GM19238 (cell line): ENCODE measurements at regions not wholly inside any gene's neighbourhood (a gene's known extent, or its start where the extent isn't known, plus 50 kb on each side); places are given as distances from the start of the nearest gene placed in this dataset.
"Not testable (repeated sequence)": the region's sequence is repeated elsewhere in the genome, so short reads cannot be mapped to it uniquely, and the experiment has no call there.

ENCODE experiments used
- DNase-seq: peaks from one replicate; pipeline ENCODE4 v3.0.0; 2011; ENCODE audit warnings: low spot score; ENCODE audit not compliant: insufficient read length

DNA sequence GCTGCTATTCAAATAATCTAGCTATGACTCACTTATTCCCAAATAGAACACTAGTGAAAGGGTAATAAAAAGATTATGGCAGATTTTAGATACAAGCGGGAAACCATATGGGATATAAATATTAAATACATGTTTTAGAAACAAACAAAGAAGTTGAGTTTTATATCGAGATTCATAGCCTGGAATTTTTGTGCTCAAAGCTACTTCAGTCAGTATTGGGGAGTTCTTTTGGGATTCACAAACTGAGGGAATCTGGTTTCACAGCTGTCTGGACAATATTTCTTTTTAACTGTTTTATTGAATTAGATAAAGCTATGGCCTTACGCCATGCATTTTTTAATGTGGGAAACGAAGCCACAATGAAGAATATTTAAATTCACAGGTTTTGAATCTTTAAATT lies 257.1 kb upstream of the PCDH20 start:
- DNase-seq: no peak

DNA sequence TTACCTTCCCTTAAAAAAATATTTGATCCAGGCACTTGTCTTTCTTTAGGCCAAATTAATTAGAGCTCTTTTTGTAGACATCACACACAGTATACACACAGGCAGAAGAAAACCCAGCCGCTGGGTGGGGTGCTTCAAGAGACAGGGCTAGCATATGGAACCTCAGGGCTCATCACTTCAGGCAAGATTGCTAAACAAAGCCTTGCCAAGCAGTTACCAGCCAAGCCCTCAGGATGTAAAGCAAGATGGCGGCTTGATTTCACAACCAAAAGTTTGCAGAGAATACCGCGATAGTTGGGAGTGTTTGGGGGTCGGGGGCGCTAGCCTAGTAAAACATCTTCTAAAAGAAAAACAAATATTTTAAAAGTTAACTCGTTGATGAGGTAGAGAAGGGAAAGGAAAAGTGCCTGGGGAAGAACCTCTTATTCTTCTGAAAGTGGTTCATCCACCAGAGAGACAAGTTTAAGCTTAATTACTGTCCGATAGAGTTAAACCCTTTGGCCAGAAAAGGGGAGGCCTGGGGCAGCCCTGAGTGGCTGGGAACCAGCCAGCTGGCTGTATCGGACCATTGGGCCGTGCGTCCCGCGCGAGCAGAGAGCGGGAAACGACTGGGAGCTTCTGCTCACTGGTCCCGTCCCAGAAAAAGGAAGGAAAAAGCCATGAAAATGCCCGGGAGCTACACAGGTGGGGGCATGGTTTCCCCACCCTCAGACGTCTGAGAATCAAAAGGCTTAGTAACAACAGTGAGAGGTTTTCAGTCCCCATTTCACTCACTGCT lies 254.9 kb upstream of the PCDH20 start:
- no peak for DNase-seq

- DNase-seq: no peak
Observed at GRCh38 chr13:61664801-61665705, 249.4 kb upstream of the PCDH20 start.

GRCh38 chr13:61654481-61654880 lies 238.8 kb upstream of the PCDH20 start:
- no peak for DNase-seq

DNA sequence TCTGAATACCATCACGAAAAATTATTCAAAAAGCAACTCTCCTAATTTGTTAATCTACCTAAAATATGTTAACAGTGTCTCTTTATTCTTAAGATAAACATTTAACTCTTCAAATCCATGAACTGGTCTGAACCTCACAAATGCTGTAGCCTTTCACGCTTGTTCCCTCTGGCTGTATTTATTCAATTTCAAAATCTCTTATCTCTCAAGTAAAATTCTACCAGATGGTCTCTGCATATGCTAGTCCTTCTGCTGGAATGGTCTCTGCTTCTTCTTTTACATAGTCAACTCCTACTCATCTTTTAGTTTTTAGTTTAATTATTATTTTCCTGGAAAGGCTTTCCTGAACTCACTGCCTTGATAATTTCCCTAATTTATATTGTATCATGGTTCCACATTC lies 232.9 kb upstream of the PCDH20 start:
- no peak for DNase-seq

- DNase-seq: no peak
Observed at GRCh38 chr13:61612192-61612591, 196.5 kb upstream of the PCDH20 start.

DNA sequence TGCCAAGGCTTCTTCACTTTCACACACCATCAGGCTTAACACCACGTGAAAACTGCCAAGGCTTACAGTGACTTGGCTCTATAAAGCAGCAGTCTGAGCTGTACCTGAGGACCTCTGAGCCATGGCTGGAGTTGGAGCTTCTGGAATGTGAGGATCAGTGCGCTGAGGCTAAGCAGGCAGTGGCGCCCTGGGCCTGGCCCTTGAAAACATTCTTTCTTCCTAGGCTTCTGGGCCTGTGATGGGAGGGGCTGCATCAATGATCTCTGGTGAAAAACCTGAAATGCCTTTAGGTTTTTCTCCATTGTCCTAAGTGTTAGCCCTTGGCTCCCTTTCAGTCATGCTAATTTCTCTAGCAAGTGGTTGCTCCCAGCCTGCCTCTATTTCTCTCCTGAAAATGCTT lies 192.5 kb upstream of the PCDH20 start:
- DNase-seq: no peak

- no peak for DNase-seq
Observed at GRCh38 chr13:61600360-61601033, 184.8 kb upstream of the PCDH20 start.

GRCh38 chr13:61592489-61592888 lies 176.8 kb upstream of the PCDH20 start:
- DNase-seq: no peak

DNA sequence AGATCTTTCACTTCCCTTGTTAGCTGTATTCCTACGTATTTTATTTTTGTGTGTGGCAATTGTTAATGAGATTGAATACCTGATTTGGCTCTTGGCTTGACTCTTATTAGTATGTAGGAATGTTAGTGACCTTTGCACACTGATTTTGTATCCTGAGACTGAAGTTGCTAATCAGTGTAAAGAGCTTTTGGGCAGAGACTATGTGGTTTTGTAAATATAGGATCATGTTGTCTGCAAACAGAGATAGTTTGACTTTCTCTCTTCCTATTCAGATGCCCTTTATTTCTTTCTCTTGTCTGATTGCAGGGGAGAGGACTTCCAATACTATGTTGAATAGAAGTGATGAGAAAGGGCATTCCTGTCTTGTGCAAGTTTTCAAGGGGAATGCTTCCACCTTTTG lies 160.3 kb upstream of the PCDH20 start:
- DNase-seq: no peak

GRCh38 chr13:61563645-61564044 lies 148.0 kb upstream of the PCDH20 start:
- no peak for DNase-seq

DNA sequence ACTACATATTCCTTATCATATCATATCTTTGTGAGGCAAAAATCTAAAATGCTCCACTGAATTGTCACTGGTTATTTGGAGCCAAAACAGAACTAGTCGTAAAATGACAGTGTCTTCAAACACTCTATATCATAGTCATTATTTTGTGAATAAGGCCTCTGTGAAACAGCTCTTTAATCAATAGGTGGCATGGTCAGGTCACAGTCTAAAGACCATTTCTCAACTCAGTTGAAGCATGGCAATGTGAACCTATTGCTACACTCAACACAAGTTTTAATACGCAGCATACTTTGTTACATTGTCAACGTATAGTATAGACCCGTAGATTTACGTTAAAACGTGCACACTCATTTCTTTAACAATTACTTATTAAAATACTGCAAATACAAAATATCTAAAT lies 131.3 kb upstream of the PCDH20 start:
- DNase-seq: no peak

- no peak for DNase-seq
Observed at GRCh38 chr13:61546413-61546812, 130.8 kb upstream of the PCDH20 start.

- DNase-seq: no peak
Observed at GRCh38 chr13:61536433-61536832, 120.8 kb upstream of the PCDH20 start.

DNA sequence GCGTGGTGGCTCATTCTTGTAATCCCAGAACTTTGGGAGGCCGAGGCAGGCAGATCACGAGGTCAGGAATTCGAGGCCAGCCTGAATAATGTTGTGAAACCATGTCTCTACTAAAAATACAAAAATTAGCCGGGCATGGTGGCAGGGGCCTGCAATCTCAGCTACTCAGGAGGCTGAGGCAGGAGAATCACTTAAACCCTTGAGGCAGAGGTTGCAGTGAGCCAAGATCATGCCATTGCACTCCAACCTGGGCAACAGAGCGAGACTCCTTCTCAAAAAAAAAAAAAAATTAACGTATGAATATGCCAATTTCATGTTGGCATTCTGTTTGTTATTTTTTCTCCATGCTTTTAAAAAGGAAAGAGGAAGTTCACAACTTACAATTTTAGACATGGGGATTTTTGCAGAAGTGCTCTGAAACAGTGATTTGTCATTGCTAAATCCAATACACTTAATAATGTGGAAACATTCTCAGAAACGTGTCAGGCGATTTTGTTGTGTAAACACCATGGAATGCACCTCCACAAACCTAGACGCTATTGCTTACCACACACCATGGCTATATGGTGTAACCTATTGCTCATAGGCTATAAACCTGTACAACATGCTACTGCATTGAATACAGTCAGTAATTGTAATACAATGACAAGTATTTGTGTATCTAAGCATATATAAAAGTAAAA lies 115.9 kb upstream of the PCDH20 start:
- no peak for DNase-seq

DNA sequence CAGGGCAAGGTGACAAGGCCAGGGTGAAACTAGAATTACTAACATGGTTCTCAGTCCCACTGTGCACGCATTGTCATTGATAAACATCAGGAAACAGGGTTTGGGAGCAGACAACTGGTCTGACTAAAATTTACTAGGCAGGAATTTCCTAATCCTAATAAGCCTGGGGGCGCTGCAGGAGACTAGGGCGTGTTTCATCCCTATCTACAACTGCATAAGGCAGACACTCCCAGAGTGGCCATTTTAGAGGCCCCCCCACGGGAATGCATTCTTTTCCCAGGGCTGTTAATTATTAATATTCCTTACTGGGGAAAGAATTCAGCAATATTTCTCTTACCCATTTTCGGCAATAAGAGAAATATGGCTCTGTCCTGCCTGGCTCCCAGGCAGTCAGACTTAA lies 103.6 kb upstream of the PCDH20 start:
- DNase-seq: not testable (repeated sequence)

GRCh38 chr13:61508936-61509335 lies 93.3 kb upstream of the PCDH20 start:
- no peak for DNase-seq

DNA sequence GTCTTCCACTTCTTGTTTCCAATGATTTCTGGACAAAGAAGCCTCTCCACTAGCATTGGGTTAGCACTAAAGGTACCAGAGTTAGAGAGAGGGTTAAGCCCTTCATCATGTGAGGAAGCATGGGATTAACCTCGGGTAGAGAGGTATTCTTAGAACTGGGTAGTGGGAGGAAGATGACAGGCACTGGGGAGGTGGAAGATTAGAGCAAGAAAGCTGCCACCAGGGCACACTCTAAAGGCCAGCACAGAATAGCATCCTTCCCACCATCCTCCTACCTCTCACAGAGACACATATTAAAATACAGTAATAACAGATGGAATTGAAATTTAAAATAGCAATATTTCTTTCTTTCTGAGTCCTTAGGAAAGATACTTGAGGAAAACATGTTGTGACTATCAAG lies 84.5 kb upstream of the PCDH20 start:
- no peak for DNase-seq

DNA sequence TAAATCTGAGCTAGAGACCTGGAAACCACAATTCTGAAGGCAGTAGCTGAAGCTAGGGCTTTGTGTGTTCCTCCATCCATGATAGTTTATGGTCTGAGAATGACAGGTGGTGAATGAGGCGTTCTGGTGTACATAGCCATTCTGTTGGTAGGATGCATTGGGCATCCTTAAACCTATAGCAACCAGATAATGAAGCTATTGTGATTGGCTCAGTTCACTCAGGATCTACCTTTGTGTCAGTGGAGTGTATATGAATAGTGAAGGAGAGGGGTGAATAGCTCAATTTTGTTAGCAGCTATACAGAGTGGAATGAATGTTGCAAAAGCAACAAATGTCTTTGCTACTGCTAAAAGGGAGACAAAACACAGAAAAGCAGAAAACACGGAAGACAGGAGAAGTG lies 80.0 kb upstream of the PCDH20 start:
- DNase-seq: no peak

- DNase-seq: not testable (repeated sequence)
Observed at GRCh38 chr13:61493556-61493955, 77.9 kb upstream of the PCDH20 start.

GRCh38 chr13:61486496-61486895 lies 70.8 kb upstream of the PCDH20 start:
- no peak for DNase-seq
